K562 (cell line): ENCODE measurements at regions not wholly inside any gene's neighbourhood (a gene's known extent, or its start where the extent isn't known, plus 50 kb on each side); places are given as distances from the start of the nearest gene placed in this dataset.

Experiments
- CTCF ChIP-seq, 3 experiments: IDR thresholded peaks in 2 of 3; conservative IDR thresholded peaks in 1 of 3; 2 replicates each; pipeline ENCODE4 v1.5.1; 2011 to 2012; ENCODE audit warnings: low read length in 3 of 3, mild to moderate bottlenecking in 3 of 3, control low read depth in 2 of 3, improper control_type of control experiment in 1 of 3, inconsistent platforms in 1 of 3, low read depth in 1 of 3, mixed read lengths in 1 of 3, moderate library complexity in 1 of 3; ENCODE audit not compliant: insufficient read depth in 2 of 3
- DDX20 ChIP-seq: fragments of 450-650 bp; IDR thresholded peaks from 2 replicates; pipeline ENCODE4 v1.6.1; 2016; ENCODE audit warnings: missing genetic modification characterization, low read depth, mild to moderate bottlenecking, missing compliant biosample characterization, moderate library complexity
- EP300 ChIP-seq: IDR thresholded peaks from 2 replicates; pipeline ENCODE4 v1.6.1; 2012; ENCODE audit warnings: low read length, improper control_type of control experiment
- L3MBTL2 ChIP-seq: fragments of 450-650 bp; IDR thresholded peaks from 2 replicates; pipeline ENCODE4 v1.6.1; 2016; ENCODE audit warnings: mild to moderate bottlenecking, moderate library complexity
- TAF1 ChIP-seq: IDR thresholded peaks from 2 replicates; pipeline ENCODE4 v1.6.1; 2011; ENCODE audit warnings: mild to moderate bottlenecking, low read length, moderate library complexity; ENCODE audit not compliant: insufficient read depth, control insufficient read depth, severe bottlenecking; ENCODE audit errors: extremely low read depth
- ZNF586 ChIP-seq: fragments of 450-650 bp; formaldehyde crosslinking; conservative IDR thresholded peaks from 2 replicates; pipeline ENCODE4 v1.4.0; 2020; ENCODE audit warnings: mild to moderate bottlenecking, moderate library complexity
- ZZZ3 ChIP-seq: fragments of 450-650 bp; IDR thresholded peaks from 2 replicates; pipeline ENCODE4 v1.6.1; 2016; ENCODE audit warnings: antibody characterized with exemption, mild to moderate bottlenecking, moderate library complexity

- TF ChIP-seq DDX20 (no peak), L3MBTL2 (no peak), ZNF586 (no peak), CTCF (IDR thresholded peaks at IDR 0.05 in 2 of 3, conservative IDR thresholded peaks at IDR 0.05 in 1 of 3; ENCODE audit: insufficient read depth in 2 of 3, low read depth in 1 of 3, low read length in 3 of 3) (no peak), EP300 (no peak), ZZZ3 (no peak), TAF1 (no peak)
Observed at GRCh38 chr6:8243475-8243874, 141.1 kb upstream of the EEF1E1 start.
